ACC112 (cell line): ENCODE measurements at regions not wholly inside any gene's neighbourhood (a gene's known extent, or its start where the extent isn't known, plus 50 kb on each side); places are given as distances from the start of the nearest gene placed in this dataset.
"Not testable (repeated sequence)": the region's sequence is repeated elsewhere in the genome, so short reads cannot be mapped to it uniquely, and the experiment has no call there.

ENCODE experiments used
- H2AFZ ChIP-seq: fragments of 200-600 bp; sonication (generic); one replicate; pipeline ENCODE4 v1.6.0; 2017; ENCODE audit warnings: antibody characterized with exemption, low read length; ENCODE audit not compliant: unreplicated experiment
- H3K27ac ChIP-seq: fragments of 200-600 bp; sonication (generic); 2 replicates; pipeline ENCODE4 v1.5.1; 2014; ENCODE audit warnings: low read depth, mild to moderate bottlenecking, antibody characterized with exemption, low read length, moderate library complexity
- H3K27me3 ChIP-seq: fragments of 200-600 bp; sonication (generic); 2 replicates; pipeline ENCODE4 v1.6.1; 2014; ENCODE audit warnings: mild to moderate bottlenecking, antibody characterized with exemption, low read length, moderate library complexity, mixed read lengths; ENCODE audit not compliant: insufficient read depth
- H3K36me3 ChIP-seq: fragments of 200-600 bp; sonication (generic); 2 replicates; pipeline ENCODE4 v1.6.1; 2016; ENCODE audit warnings: mild to moderate bottlenecking, antibody characterized with exemption, low read length, moderate library complexity, mixed read lengths; ENCODE audit not compliant: insufficient read depth
- H3K4me1 ChIP-seq: fragments of 200-600 bp; sonication (generic); one replicate; pipeline ENCODE4 v1.6.1; 2016; ENCODE audit warnings: low read length, mixed read lengths; ENCODE audit not compliant: insufficient read depth, unreplicated experiment, control insufficient read depth
- H3K4me3 ChIP-seq: fragments of 200-600 bp; sonication (generic); 2 replicates; pipeline ENCODE4 v1.5.1; 2014; ENCODE audit warnings: mild to moderate bottlenecking, low read depth, low read length
- H3K79me2 ChIP-seq: fragments of 200-600 bp; sonication (generic); one replicate; pipeline ENCODE4 v1.6.0; 2016; ENCODE audit warnings: low read length; ENCODE audit not compliant: control insufficient read depth, unreplicated experiment, insufficient read depth

DNA sequence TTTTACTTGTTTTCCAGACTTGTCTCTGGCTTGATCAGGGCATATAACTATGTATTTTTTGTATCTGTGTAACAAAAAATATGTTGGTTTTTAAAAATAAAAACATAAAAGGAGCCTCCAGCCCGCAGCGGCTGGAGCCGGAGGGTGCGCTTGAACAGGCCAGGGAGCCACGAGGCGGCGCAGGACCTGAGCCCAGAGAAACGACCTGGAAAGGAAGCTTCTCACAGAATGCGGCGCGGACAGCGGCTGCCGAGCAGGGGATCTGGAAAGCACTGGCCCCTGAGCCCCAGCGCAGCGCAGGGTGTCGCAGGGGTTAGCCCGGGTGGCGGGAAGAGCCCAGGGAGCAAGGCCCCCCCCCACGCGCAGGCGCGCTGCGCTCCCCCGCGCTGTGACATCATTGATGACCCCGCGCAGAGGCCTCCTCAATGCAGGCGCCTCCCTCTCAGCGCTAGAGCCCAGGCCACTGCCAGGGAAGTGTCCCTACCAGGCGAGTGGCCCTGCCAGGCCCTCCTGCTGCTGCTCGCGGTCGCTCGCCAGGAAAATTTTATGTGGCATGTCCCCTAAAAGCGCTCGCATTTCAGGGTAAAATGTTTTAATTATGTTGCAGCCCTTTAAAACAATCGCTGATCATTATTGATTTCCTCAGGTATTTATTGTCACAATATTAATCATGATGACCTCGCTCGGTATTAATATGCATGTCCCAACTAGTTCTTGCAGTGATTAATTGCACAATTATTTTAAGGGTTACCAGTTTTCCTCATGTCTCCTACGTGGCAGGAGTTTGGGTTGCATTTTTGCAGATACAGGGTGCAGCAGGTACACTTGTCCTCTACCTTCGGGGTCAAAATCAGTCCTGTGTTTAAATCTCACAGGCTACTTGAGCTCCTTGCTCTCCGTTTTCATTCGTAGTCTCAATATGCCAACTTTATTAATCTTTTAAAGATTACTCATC, 134.2 kb downstream of the USP22 start:
- no peaks in the 10 kb centered on the region for H3K36me3 ChIP-seq
- H3K27me3 ChIP-seq: no peaks in the 10 kb centered on the region
- H3K4me3 ChIP-seq: peak overlapping the region; percentile 78
- peak overlapping the region; percentile 65 for H3K27ac ChIP-seq
- no peaks in the 10 kb centered on the region for H3K79me2 ChIP-seq
- H3K4me1 ChIP-seq: peaks cover 6% of the 10 kb centered on the region
- H2AFZ ChIP-seq: peak overlapping the region; percentile 100

DNA sequence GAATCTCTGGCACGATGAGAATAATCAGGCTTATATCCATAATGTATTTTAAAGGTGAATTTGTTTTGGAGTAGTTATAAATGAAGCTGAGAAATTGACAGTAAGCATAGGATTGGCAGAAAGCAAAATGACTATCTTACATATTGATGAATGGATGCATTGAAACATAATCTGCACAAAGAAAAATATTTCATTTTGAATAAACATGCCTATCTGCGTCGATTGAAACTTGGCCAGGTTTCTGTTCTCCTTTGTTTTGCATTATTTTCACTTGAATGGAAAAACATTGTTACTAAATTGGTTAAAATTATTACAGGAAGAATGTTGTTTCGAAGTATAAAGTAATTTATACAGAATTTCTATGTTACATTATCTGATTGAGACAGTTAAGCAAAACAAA, 128.2 kb downstream of the USP22 start:
- no peak overlapping the region for H3K27ac ChIP-seq
- no peak overlapping the region for H2AFZ ChIP-seq
- no peak overlapping the region for H3K4me3 ChIP-seq
- H3K79me2 ChIP-seq: no peaks in the 10 kb centered on the region
- H3K36me3 ChIP-seq: no peaks in the 10 kb centered on the region
- no peaks in the 10 kb centered on the region for H3K27me3 ChIP-seq
- peaks cover 5% of the 10 kb centered on the region for H3K4me1 ChIP-seq

DNA sequence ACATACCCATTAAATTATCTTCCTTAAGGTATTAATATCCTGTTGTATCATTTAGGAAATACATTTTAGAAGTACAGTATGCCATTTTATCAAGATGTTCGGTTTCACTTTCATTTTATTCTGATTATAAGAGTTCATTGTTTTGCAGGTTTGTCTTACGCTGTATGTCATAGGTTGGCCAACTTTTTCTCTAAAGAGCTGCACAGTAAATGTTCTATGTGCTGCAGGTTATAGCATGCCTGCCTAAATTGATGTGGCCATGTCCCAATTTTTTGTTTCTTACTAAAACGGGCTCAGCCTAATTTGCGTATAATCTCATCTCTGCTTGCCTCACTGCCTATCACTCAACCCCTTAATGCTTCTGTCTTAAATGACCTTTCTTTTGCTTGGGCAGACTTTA, 126.4 kb downstream of the USP22 start:
- Histone ChIP-seq H2AFZ (peak overlapping the region; percentile 77), H3K79me2 (no peaks in the 10 kb centered on the region), H3K4me3 (peak overlapping the region; percentile 57), H3K36me3 (no peaks in the 10 kb centered on the region), H3K4me1 (peaks cover 11% of the 10 kb centered on the region), H3K27me3 (no peaks in the 10 kb centered on the region), H3K27ac (no peak overlapping the region)

DNA sequence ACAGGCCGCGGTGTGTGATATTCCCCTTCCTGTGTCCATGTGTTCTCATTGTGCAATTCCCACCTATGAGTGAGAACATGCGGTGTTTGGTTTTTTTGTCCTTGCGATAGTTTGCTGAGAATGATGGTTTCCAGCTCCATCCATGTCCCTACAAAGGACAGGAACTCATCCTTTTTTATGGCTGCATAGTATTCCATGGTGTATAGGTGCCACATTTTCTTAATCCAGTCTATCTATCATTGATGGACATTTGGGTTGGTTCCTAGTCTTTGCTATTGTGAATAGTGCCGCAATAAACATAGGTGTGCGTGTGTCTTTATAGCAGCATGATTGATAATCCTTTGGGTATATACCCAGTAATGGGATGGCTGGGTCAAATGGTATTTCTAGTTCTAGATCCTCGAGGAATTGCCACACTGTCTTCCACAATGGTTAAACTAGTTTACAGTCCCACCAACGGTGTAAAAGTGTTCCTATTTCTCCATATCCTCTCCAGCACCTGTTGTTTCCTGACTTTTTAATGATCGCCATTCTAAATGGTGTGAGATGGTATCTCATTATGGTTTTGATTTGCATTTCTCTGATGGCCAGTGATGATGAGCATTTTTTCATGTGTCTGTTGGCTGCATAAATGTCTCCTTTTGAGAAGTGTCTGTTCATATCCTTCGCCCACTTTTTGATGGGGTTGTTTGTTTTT, 125.1 kb downstream of the USP22 start:
- not testable (repeated sequence) for H3K79me2 ChIP-seq, H3K27ac ChIP-seq, H3K27me3 ChIP-seq, H2AFZ ChIP-seq, H3K4me3 ChIP-seq, H3K36me3 ChIP-seq
- H3K4me1 ChIP-seq: peaks cover 20% of the 10 kb centered on the region

DNA sequence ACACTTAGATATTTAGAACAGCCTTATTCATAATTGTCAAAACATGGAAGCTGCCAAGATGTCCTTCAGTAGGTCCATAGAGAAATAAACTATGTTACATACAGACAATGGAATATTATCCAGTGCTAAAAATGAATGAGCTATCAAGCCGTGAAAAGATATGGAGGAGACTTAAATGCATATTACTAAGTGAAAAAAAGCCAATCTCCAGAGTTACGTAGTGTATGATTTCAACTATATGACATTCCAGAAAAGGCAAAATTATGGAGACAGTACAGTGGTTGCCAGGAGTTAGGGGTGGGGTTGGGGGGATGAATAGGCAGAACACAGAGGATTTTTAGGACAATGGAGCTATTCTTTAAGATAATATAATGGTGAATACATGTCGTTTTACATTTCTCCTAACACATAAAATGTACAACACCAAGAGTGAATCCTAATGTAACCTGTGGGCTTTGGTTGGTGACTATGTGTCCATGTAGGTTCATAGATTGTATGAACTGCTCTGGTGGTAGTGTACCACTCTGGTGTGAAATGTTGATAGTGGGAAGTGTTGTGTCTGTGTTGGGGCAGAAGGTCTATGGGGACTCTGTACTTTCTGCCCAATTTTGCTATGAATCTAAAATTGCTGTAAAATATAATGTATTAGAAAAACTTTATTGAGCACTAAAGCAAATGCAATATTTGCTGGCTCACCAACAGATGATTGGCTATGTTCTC, 122.6 kb downstream of the USP22 start:
- H3K4me1 ChIP-seq: peaks cover 26% of the 10 kb centered on the region
- H3K79me2 ChIP-seq: no peaks in the 10 kb centered on the region
- H2AFZ ChIP-seq: no peak overlapping the region
- no peaks in the 10 kb centered on the region for H3K27me3 ChIP-seq
- H3K36me3 ChIP-seq: no peaks in the 10 kb centered on the region
- no peak overlapping the region for H3K4me3 ChIP-seq
- H3K27ac ChIP-seq: no peak overlapping the region

DNA sequence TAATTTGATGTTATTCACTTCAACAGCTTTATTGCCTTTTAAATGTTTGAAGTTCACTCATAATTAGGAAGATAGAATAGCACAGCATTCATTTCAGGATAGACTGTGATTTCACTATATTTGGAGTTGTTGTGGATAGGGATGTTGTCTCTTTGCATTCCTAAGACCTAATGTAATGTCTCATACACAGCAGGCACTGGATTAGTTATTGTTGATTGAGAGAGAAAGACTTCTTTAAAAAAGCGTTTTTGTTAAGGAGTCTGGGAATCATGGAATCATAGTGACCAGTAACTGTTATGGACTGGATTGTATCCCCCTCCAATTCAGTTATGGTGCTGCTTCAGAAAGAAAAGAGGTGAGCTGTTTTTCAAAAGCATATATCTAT, 122.0 kb downstream of the USP22 start:
- Histone ChIP-seq H3K79me2 (no peaks in the 10 kb centered on the region), H3K36me3 (no peaks in the 10 kb centered on the region), H3K27ac (no peak overlapping the region), H2AFZ (peak overlapping the region; percentile 9), H3K4me3 (no peak overlapping the region), H3K4me1 (peaks cover 30% of the 10 kb centered on the region), H3K27me3 (no peaks in the 10 kb centered on the region)

DNA sequence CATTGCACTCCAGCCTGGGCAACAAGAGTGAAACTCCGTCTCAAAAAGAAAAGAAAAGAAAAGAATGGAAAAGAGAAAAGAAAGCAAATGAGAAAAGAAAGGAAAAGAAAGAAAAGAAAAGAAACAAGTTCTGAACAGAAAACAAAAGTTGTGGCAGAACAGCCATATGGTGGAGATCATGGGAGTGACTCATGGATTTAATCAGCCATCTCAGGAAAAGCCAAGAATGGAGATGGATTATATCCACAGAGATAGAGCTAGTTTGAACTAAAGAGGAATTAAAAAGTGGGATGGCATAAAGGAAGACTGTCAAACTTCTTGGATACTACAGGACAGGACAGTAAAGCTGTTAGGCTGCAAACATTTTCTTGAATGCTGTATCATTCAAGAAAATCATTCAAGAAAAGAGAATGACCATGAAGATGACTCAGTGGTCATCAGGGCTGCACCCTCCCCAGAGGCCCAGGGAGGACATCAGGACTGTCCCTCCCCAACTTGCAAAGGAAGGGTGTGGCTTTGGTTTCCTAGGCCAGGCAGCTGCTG, 120.6 kb downstream of the USP22 start:
- H2AFZ ChIP-seq: peak overlapping the region; percentile 12
- peak overlapping the region; percentile 21 for H3K27ac ChIP-seq

DNA sequence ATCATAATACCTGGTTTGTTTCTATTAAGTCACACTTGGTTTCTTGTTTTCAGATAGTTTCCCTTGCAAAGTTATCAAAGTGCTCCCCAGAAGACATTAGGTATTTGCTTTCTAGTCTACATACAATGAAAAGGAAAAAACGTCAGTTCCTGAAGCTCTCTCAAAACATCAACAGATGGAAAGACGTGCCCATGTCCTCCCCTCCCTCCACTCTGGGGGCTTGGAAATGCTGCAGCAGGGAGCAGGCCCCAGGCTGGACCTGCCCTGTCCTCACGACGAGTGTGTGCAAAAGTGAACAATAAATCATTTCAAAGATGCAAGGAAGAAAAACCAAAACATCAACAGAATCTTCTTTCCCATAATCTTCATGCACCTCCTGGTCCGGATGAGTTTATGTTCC, 118.5 kb downstream of the USP22 start:
- Histone ChIP-seq H2AFZ (no peak overlapping the region), H3K4me1 (peaks cover 37% of the 10 kb centered on the region), H3K27ac (no peak overlapping the region), H3K36me3 (no peaks in the 10 kb centered on the region), H3K27me3 (no peaks in the 10 kb centered on the region), H3K4me3 (no peak overlapping the region), H3K79me2 (no peaks in the 10 kb centered on the region)

More for the DNA sequence above, 120.6 kb downstream of the USP22 start:
- Histone ChIP-seq H3K79me2 (no peaks in the 10 kb centered on the region), H3K36me3 (no peaks in the 10 kb centered on the region), H3K27me3 (no peaks in the 10 kb centered on the region), H3K4me1 (peaks cover 37% of the 10 kb centered on the region), H3K4me3 (no peak overlapping the region)

DNA sequence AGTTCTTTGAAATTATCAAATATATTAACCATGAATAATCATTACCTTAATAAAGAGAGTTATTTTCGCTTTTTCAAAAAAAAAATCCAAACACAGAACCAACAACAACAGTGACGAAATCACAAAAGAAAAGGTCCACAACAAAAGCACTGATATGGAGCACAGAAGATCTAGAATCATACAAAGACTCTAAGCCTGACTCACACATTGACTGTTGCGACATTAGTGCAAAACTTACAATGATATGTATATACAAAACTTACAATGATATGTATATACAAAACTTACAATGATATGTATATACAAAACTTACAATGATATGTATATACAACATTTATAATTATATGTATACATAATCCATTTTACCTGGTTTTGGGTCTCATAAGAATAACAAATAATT, 117.7 kb downstream of the USP22 start:
- peaks cover 37% of the 10 kb centered on the region for H3K4me1 ChIP-seq
- no peak overlapping the region for H3K27ac ChIP-seq
- H3K4me3 ChIP-seq: no peak overlapping the region
- no peaks in the 10 kb centered on the region for H3K27me3 ChIP-seq
- H3K36me3 ChIP-seq: no peaks in the 10 kb centered on the region
- no peaks in the 10 kb centered on the region for H3K79me2 ChIP-seq
- H2AFZ ChIP-seq: no peak overlapping the region

DNA sequence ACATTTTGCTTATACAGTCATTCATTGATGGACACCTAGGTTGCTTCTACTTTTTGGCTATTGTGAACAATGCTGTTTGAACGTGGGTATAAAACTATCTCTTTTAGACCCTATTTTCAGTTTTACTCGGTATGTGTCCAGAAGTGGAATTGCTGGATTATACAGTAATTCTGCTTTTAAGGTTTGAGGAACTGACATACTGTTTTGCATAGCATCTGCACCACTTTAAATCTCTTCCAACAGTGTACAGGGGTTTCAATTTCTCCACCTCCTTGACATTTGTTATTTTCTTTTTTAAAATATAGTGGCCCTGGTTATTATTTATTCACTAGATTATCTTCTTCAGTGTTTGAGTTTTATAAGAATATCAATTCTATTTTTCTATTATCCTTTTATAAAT, 116.9 kb downstream of the USP22 start:
- Histone ChIP-seq H3K4me1 (peaks cover 31% of the 10 kb centered on the region), H3K27ac (no peak overlapping the region), H3K4me3 (no peak overlapping the region)

More for the DNA sequence above, 116.9 kb downstream of the USP22 start:
- no peaks in the 10 kb centered on the region for H3K79me2 ChIP-seq
- H2AFZ ChIP-seq: peak overlapping the region; percentile 27
- no peaks in the 10 kb centered on the region for H3K36me3 ChIP-seq
- H3K27me3 ChIP-seq: no peaks in the 10 kb centered on the region
